B cell (primary cell): ENCODE measurements at regions not wholly inside any gene's neighbourhood (a gene's known extent, or its start where the extent isn't known, plus 50 kb on each side); places are given as distances from the start of the nearest gene placed in this dataset.

Experiments
- ATAC-seq: fragments of 200-7000 bp; cut with Tn5 transposase; one replicate; pipeline ENCODE4 v1.10.0; 2021; ENCODE audit warnings: low read depth, mild to moderate bottlenecking, moderate number of reproducible peaks, moderate library complexity
- CTCF ChIA-PET: fragments of 350-600 bp; sonication (Branson Sonifier 250); formaldehyde crosslinking; loops from one replicate; lab custom pipeline; 2021; ENCODE audit warnings: antibody characterized with exemption, inconsistent platforms; lab: Charles Lee
- POLR2A ChIA-PET: fragments of 350-600 bp; sonication (Branson Sonifier 250); formaldehyde crosslinking; loops from one replicate; lab custom pipeline; 2021; ENCODE audit warnings: antibody characterized with exemption; lab: Charles Lee
- DNase-seq: peaks from one replicate; pipeline ENCODE4 v3.0.0; 2013
- H2AFZ ChIP-seq: 2 replicates; pipeline ENCODE4 v1.6.1; 2012; ENCODE audit warnings: mild to moderate bottlenecking, low read depth, low read length; ENCODE audit not compliant: insufficient read depth, poor library complexity, severe bottlenecking
- H3K27ac ChIP-seq, 2 donors: 1 replicate in 1 of 2; 2 replicates in 1 of 2; pipeline ENCODE4 v1.5.1; 2012 to 2013; ENCODE audit warnings: low read length in 2 of 2, mild to moderate bottlenecking in 2 of 2, moderate library complexity in 1 of 2
- H3K27me3 ChIP-seq, 4 experiments: fragments of 200-600 bp in 1 of 4; sonication (generic) in 1 of 4; replicated peaks in 1 of 4; 1 replicate in 2 of 4; 2 replicates in 2 of 4; pipeline versions ENCODE4 v1.6.1 to v1.7.0; 2013 to 2016; ENCODE audit warnings: low read length in 3 of 4, mild to moderate bottlenecking in 2 of 4, mixed read lengths in 1 of 4, moderate library complexity in 1 of 4; ENCODE audit not compliant: insufficient read depth in 4 of 4, control insufficient read depth in 3 of 4; ENCODE audit errors: control extremely low read depth in 1 of 4
- H3K36me3 ChIP-seq, 2 experiments: replicated peaks in 1 of 2; 1 replicate in 1 of 2; 2 replicates in 1 of 2; pipeline versions ENCODE4 v1.6.1 to v1.7.1; 2013; ENCODE audit warnings: low read length in 1 of 2; ENCODE audit not compliant: insufficient read depth in 2 of 2, control insufficient read depth in 1 of 2; ENCODE audit errors: control extremely low read depth in 1 of 2, extremely low read depth in 1 of 2
- H3K4me1 ChIP-seq, 2 donors: fragments of 200-600 bp in 1 of 2; sonication (generic) in 1 of 2; 1 replicate in 1 of 2; 2 replicates in 1 of 2; pipeline versions ENCODE4 v1.5.1 to v1.6.1; 2013 to 2017; ENCODE audit warnings: low read length in 2 of 2; ENCODE audit not compliant: control insufficient read depth in 2 of 2, insufficient read depth in 2 of 2
- H3K4me2 ChIP-seq: replicated peaks from 2 replicates; pipeline ENCODE3; 2012; ENCODE audit warnings: mild to moderate bottlenecking, low read depth, low read length; ENCODE audit not compliant: poor library complexity, severe bottlenecking
- H3K4me3 ChIP-seq, 5 experiments: fragments of 200-600 bp in 1 of 5; sonication (generic) in 1 of 5; 1 replicate in 3 of 5; 2 replicates in 2 of 5; pipeline versions ENCODE4 v1.5.1 to v1.7.0; 2011 to 2016; ENCODE audit warnings: low read length in 4 of 5, mild to moderate bottlenecking in 4 of 5, low read depth in 2 of 5, control low read depth in 1 of 5, moderate library complexity in 1 of 5; ENCODE audit not compliant: insufficient read depth in 1 of 5; ENCODE audit errors: control extremely low read depth in 1 of 5, extremely low read depth in 1 of 5
- H3K79me2 ChIP-seq: fragments of 200-600 bp; sonication (generic); one replicate; pipeline ENCODE4 v1.6.0; 2016; ENCODE audit warnings: low read length; ENCODE audit not compliant: control insufficient read depth, insufficient read depth
- H3K9ac ChIP-seq: fragments of 200-600 bp; sonication (generic); 2 replicates; pipeline ENCODE4 v1.6.1; 2017; ENCODE audit warnings: mild to moderate bottlenecking, low read length, moderate library complexity
- H3K9me3 ChIP-seq, 3 donors: one replicate each; pipeline versions ENCODE4 v1.6.1 to v1.7.1; 2013; ENCODE audit warnings: low read length in 2 of 3; ENCODE audit not compliant: control insufficient read depth in 2 of 3, insufficient read depth in 1 of 3; ENCODE audit errors: control extremely low read depth in 1 of 3
- H4K20me1 ChIP-seq: 2 replicates; pipeline ENCODE4 v1.6.0; 2012; ENCODE audit warnings: mild to moderate bottlenecking, low read length; ENCODE audit not compliant: insufficient read depth, control insufficient read depth, poor library complexity, severe bottlenecking
- H3K27ac Mint-ChIP-seq: one replicate; pipeline ENCODE4 v1.8.0; 2021; ENCODE audit warnings: mixed read lengths
- H3K27me3 Mint-ChIP-seq: one replicate; pipeline ENCODE4 v1.8.0; 2021; ENCODE audit warnings: mixed read lengths
- H3K4me1 Mint-ChIP-seq: one replicate; pipeline ENCODE4 v1.8.0; 2021; ENCODE audit warnings: mixed read lengths
- H3K4me3 Mint-ChIP-seq: one replicate; pipeline ENCODE4 v1.8.0; 2021; ENCODE audit warnings: mixed read lengths
- H3K9me3 Mint-ChIP-seq: one replicate; pipeline ENCODE4 v1.8.0; 2022; ENCODE audit warnings: mixed read lengths; ENCODE audit not compliant: insufficient read depth
- CTCF ChIP-seq: fragments of 200-600 bp; IDR thresholded peaks from one replicate; pipeline ENCODE4 v1.8.0; 2022; ENCODE audit warnings: antibody characterized with exemption, mild to moderate bottlenecking
- EZH2 ChIP-seq: IDR thresholded peaks from 2 replicates; pipeline ENCODE4 v1.6.1; 2012; ENCODE audit warnings: borderline replicate concordance, low read depth, mild to moderate bottlenecking, moderate library complexity, low read length; ENCODE audit not compliant: insufficient read depth, poor library complexity, severe bottlenecking
- WGBS: methylation state at CpG from one replicate; pipeline ENCODE4 v1.1.5; 2013; ENCODE audit warnings: missing lambda C conversion rate; ENCODE audit not compliant: insufficient coverage; 5-methylcytosine and 5-hydroxymethylcytosine counted together
- intact Hi-C: fragments of 100-400 bp; cut with micrococcal nuclease; formaldehyde crosslinking; loops from one replicate; pipeline ENCODE4 v1.10.0; 2022

- no peaks in the 10 kb centered on the region for H3K4me1 ChIP-seq
- ChIA-PET POLR2A (no interaction called here), CTCF (interaction anchor here (0.6 kb wide), 1 partner anchor 22 kb away, joined by 3 read pairs; no protein-coding TSS in a partner anchor)
- no peak for TF ChIP-seq CTCF
- TF ChIP-seq EZH2 = no peak
- H3K79me2 ChIP-seq = no peaks in the 10 kb centered on the region
- H3K4me2 ChIP-seq = no peak overlapping the region
- Mint-ChIP-seq H3K27me3 (no peaks in the 10 kb centered on the region), H3K4me3 (no peak overlapping the region), H3K4me1 (no peaks in the 10 kb centered on the region), H3K27ac (no peak overlapping the region), H3K9me3 (peaks cover 3% of the 10 kb centered on the region)
- no peak overlapping the region for H3K4me3 ChIP-seq
- 100% methylated on average over 2 of the region's 3 CpGs for WGBS
- ATAC-seq (no peak), DNase-seq (no peak)
- no peak overlapping the region for H2AFZ ChIP-seq
- H3K27ac ChIP-seq = no peak overlapping the region
- H3K9me3 ChIP-seq = peaks cover 0 to 11% (median 0%) of the 10 kb centered on the region in 3 donors
- peaks cover 10% of the 10 kb centered on the region for H4K20me1 ChIP-seq
- H3K36me3 ChIP-seq = peaks cover 6 to 82% of the 10 kb centered on the region in 2 experiments
- no peaks in the 10 kb centered on the region for H3K27me3 ChIP-seq
- intact Hi-C loops = no loop called here
- no peak overlapping the region for H3K9ac ChIP-seq
Measured at GRCh38 chr14:95420060-95420459, 96.4 kb downstream of the SYNE3 start.

DNA sequence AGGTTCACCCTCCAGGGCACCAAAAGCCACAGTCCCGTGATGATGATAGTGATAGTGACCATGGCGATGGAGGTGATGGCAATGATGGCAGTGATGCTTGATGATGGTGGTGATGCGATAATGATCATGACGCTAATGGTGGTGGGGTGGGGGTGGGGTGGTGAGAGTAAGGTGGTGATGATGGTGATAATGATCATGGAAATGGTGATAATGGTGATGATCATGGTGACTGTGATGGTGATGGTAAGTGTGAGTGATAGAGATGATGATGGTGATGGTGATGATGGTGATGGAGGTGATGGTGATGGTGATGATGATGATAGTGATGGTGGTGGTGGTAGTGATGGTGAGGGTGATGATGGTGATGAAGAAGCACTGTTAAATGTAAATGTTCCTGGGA is 96.9 kb downstream of the SYNE3 start:
- Mint-ChIP-seq H3K9me3 (peaks cover 3% of the 10 kb centered on the region), H3K27me3 (no peaks in the 10 kb centered on the region), H3K27ac (no peak overlapping the region), H3K4me1 (no peaks in the 10 kb centered on the region), H3K4me3 (no peak overlapping the region)
- no peak for TF ChIP-seq CTCF
- no peak for TF ChIP-seq EZH2
- Histone ChIP-seq H3K4me2 (no peak overlapping the region), H3K36me3 (peaks cover 4 to 85% of the 10 kb centered on the region in 2 experiments), H3K9ac (no peak overlapping the region), H3K27ac (no peak overlapping the region), H3K9me3 (peaks cover 0 to 11% (median 0%) of the 10 kb centered on the region in 3 donors), H3K4me3 (no peak overlapping the region), H2AFZ (no peak overlapping the region), H3K27me3 (no peaks in the 10 kb centered on the region), H3K79me2 (no peaks in the 10 kb centered on the region), H3K4me1 (no peaks in the 10 kb centered on the region), H4K20me1 (peaks cover 10% of the 10 kb centered on the region)
- ChIA-PET CTCF (no interaction called here), POLR2A (no interaction called here)
- ATAC-seq = no peak
- DNase-seq = no peak
- WGBS = 89% methylated on average over 4 of the region's 4 CpGs
- intact Hi-C loops = no loop called here
